Fibroblast of lung (primary cell): ENCODE measurements at regions not wholly inside any gene's neighbourhood (a gene's known extent, or its start where the extent isn't known, plus 50 kb on each side); places are given as distances from the start of the nearest gene placed in this dataset.
A peak's percentile ranks its signal among the peaks of the same experiment; 100 is the strongest.

Source experiments
- DNase-seq, 2 donors: peaks; one replicate each; pipeline versions ENCODE4 v3.0.0 to v3.0.0-alpha.2; 2010; ENCODE audit warnings: low read depth in 2 of 2
- H2AFZ ChIP-seq: 2 replicates; pipeline ENCODE4 v1.5.1; 2012; ENCODE audit warnings: low read length, control low read depth, inconsistent platforms
- H3K27ac ChIP-seq: 2 replicates; pipeline ENCODE4 v1.5.1; 2011; ENCODE audit warnings: low read length, control low read depth; ENCODE audit not compliant: insufficient read depth
- H3K27me3 ChIP-seq: 2 replicates; pipeline ENCODE4 v1.5.1; 2011; ENCODE audit warnings: mild to moderate bottlenecking, low read length; ENCODE audit not compliant: control insufficient read depth, insufficient read depth
- H3K36me3 ChIP-seq: 2 replicates; pipeline ENCODE4 v1.5.1; 2011; ENCODE audit warnings: low read length; ENCODE audit not compliant: control insufficient read depth, insufficient read depth
- H3K4me1 ChIP-seq: 2 replicates; pipeline ENCODE4 v1.5.1; 2011; ENCODE audit warnings: low read length; ENCODE audit not compliant: control insufficient read depth, insufficient read depth; ENCODE audit errors: extremely low read depth
- H3K4me2 ChIP-seq: 2 replicates; pipeline ENCODE4 v1.5.1; 2011; ENCODE audit warnings: low read length, control low read depth; ENCODE audit not compliant: insufficient read depth; ENCODE audit errors: extremely low read depth
- H3K4me3 ChIP-seq, 4 experiments: fragments of 200-600 bp in 1 of 4; sonication (generic) in 1 of 4; replicated peaks in 1 of 4; 2 replicates each; pipeline ENCODE4 v1.5.1; 2011 to 2016; ENCODE audit warnings: low read length in 4 of 4, low read depth in 3 of 4, mild to moderate bottlenecking in 3 of 4, control low read depth in 2 of 4, inconsistent platforms in 1 of 4, mixed read lengths in 1 of 4; ENCODE audit not compliant: insufficient read depth in 1 of 4; ENCODE audit errors: control extremely low read depth in 1 of 4
- H3K79me2 ChIP-seq: 2 replicates; pipeline ENCODE4 v1.5.1; 2012; ENCODE audit warnings: mild to moderate bottlenecking, low read length, inconsistent platforms; ENCODE audit not compliant: control insufficient read depth, insufficient read depth
- H3K9ac ChIP-seq: 2 replicates; pipeline ENCODE4 v1.5.1; 2011; ENCODE audit warnings: mild to moderate bottlenecking, low read length, control low read depth; ENCODE audit not compliant: insufficient read depth
- H3K9me3 ChIP-seq: 2 replicates; pipeline ENCODE4 v1.5.1; 2012; ENCODE audit warnings: low read depth, low read length; ENCODE audit not compliant: control insufficient read depth, insufficient read depth
- H4K20me1 ChIP-seq: 2 replicates; pipeline ENCODE4 v1.5.1; 2011; ENCODE audit warnings: low read length; ENCODE audit not compliant: control insufficient read depth, insufficient read depth; ENCODE audit errors: extremely low read depth
- EZH2 ChIP-seq: IDR thresholded peaks from 2 replicates; pipeline ENCODE4 v1.5.1; 2012; ENCODE audit warnings: low read length, control low read depth, mild to moderate bottlenecking; ENCODE audit errors: missing control alignments
- TF ChIP-seq, protein P1 (sequence below), 2 donors: IDR thresholded peaks in 1 of 2; conservative IDR thresholded peaks in 1 of 2; 1 replicate in 1 of 2; 2 replicates in 1 of 2; pipeline ENCODE4 v1.5.1; 2011 to 2012; ENCODE audit warnings: low read length in 2 of 2, control low read depth in 1 of 2, inconsistent platforms in 1 of 2, low read depth in 1 of 2, mild to moderate bottlenecking in 1 of 2

GRCh38 chr5:118558871-118559270 is 429.5 kb downstream of the DTWD2 start:
- Histone ChIP-seq H3K9ac (no peak overlapping the region), H3K36me3 (no peaks in the 10 kb centered on the region), H4K20me1 (no peaks in the 10 kb centered on the region), H3K9me3 (no peaks in the 10 kb centered on the region), H3K27ac (no peak overlapping the region), H3K4me2 (no peak overlapping the region), H3K79me2 (no peaks in the 10 kb centered on the region), H2AFZ (no peak overlapping the region), H3K4me1 (no peaks in the 10 kb centered on the region), H3K27me3 (no peaks in the 10 kb centered on the region), H3K4me3 (no peak overlapping the region)
- peak; percentile 5 to 6 for DNase-seq
- TF ChIP-seq, protein P1, sequence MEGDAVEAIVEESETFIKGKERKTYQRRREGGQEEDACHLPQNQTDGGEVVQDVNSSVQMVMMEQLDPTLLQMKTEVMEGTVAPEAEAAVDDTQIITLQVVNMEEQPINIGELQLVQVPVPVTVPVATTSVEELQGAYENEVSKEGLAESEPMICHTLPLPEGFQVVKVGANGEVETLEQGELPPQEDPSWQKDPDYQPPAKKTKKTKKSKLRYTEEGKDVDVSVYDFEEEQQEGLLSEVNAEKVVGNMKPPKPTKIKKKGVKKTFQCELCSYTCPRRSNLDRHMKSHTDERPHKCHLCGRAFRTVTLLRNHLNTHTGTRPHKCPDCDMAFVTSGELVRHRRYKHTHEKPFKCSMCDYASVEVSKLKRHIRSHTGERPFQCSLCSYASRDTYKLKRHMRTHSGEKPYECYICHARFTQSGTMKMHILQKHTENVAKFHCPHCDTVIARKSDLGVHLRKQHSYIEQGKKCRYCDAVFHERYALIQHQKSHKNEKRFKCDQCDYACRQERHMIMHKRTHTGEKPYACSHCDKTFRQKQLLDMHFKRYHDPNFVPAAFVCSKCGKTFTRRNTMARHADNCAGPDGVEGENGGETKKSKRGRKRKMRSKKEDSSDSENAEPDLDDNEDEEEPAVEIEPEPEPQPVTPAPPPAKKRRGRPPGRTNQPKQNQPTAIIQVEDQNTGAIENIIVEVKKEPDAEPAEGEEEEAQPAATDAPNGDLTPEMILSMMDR (conservative IDR thresholded peaks at IDR 0.05 in 1 of 2, IDR thresholded peaks at IDR 0.05 in 1 of 2; ENCODE audit: low read depth in 1 of 2, low read length in 2 of 2): no peak
- TF ChIP-seq EZH2: no peak

DNA sequence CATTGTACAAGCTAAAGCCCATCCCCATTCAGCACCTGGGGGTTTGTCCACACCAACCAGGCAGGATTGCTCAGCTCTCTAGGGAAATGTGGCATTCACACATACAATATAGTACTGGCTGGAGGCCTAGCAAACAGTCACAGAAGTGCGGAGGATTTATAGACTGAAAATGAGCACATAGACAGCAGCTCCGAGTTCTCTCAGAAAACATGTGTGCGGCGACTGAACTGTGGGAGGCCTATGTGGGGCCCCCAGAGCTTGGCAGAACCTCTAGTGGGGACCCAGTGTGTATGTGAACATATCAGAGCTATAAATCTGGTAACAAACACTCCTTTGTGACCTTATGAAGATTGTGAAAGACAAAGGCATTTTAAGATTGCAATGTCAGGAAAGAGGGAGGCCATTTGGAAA is 431.1 kb downstream of the DTWD2 start:
- Histone ChIP-seq H3K9me3 (no peaks in the 10 kb centered on the region), H2AFZ (no peak overlapping the region), H3K36me3 (no peaks in the 10 kb centered on the region), H3K79me2 (no peaks in the 10 kb centered on the region), H3K27me3 (no peaks in the 10 kb centered on the region), H3K4me3 (no peak overlapping the region), H3K9ac (no peak overlapping the region), H4K20me1 (no peaks in the 10 kb centered on the region), H3K27ac (no peak overlapping the region), H3K4me2 (no peak overlapping the region), H3K4me1 (no peaks in the 10 kb centered on the region)
- TF ChIP-seq EZH2: no peak
- TF ChIP-seq, protein P1 (conservative IDR thresholded peaks at IDR 0.05 in 1 of 2, IDR thresholded peaks at IDR 0.05 in 1 of 2; ENCODE audit: low read depth in 1 of 2, low read length in 2 of 2): no peak
- peak in 1 of 2 donors; percentile 78 for DNase-seq

DNA sequence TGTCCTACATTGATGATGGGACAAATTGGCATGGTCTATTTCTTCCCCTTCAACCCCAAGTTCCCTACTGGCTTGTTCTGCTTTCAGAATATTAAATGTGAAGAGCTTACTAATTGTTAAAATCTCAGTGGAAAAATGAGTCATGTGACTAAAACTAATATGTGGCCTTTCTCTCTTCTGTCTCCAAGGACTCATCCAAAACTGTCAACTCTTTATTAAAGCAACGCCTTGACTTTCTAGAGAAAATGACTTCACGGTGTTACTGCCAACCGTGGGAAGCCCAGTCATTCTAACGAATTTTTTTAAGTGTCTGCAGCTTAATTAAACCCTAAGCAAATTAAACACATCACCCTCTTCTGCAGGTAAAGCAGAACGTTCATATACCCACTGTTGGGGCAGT is 431.6 kb downstream of the DTWD2 start:
- H2AFZ ChIP-seq: no peak overlapping the region
- H3K4me3 ChIP-seq: no peak overlapping the region
- H3K9me3 ChIP-seq: no peaks in the 10 kb centered on the region
- no peak overlapping the region for H3K9ac ChIP-seq
- H4K20me1 ChIP-seq: no peaks in the 10 kb centered on the region
- H3K4me1 ChIP-seq: no peaks in the 10 kb centered on the region
- no peaks in the 10 kb centered on the region for H3K79me2 ChIP-seq
- DNase-seq: no peak
- H3K36me3 ChIP-seq: no peaks in the 10 kb centered on the region
- H3K27me3 ChIP-seq: no peaks in the 10 kb centered on the region
- TF ChIP-seq, protein P1 (conservative IDR thresholded peaks at IDR 0.05 in 1 of 2, IDR thresholded peaks at IDR 0.05 in 1 of 2; ENCODE audit: low read depth in 1 of 2, low read length in 2 of 2): no peak
- TF ChIP-seq EZH2: no peak
- H3K4me2 ChIP-seq: no peak overlapping the region
- H3K27ac ChIP-seq: no peak overlapping the region
